ENCODE measurements at regions not wholly inside any gene's neighbourhood (a gene's known extent, or its start where the extent isn't known, plus 50 kb on each side); places are given as distances from the start of the nearest gene placed in this dataset.
"Not testable (repeated sequence)": the region's sequence is repeated elsewhere in the genome, so short reads cannot be mapped to it uniquely, and the experiment has no call there.

DNA sequence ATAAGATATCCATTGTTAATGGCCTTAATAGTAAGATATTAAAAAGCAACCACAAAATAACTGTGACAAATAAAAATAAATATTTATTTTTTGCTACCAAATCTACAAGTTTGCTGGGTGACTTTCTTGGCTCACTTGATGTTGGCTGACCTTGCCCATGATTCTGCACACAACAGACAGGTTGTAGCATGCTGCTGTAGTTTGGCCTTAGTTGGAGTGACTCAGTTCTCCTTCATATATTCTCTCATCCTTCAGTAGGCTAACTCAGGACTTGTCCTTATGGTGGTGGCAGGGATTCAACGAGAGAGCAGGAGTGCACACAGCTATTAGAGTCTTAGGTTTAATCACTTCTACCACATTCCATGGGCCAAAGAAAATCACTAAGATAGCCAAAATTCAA is 437.9 kb downstream of the MRPL39 start:
- Histone ChIP-seq H3K4me3 (no peak overlapping the region), H3K9me3 (no peaks in the 10 kb centered on the region), H3K36me3 (no peaks in the 10 kb centered on the region), H3K27ac (no peak overlapping the region), H3K4me1 (ENCODE audit: control insufficient read depth in 1 of 2, low read depth in 2 of 2) (no peaks in the 10 kb centered on the region), H3K27me3 (replicated peaks; ENCODE audit: insufficient read depth) (no peaks in the 10 kb centered on the region)
- no peak for ATAC-seq (ENCODE audit: insufficient number of reproducible peaks, low FRiP score, low read depth)
- TF ChIP-seq, protein P1, sequence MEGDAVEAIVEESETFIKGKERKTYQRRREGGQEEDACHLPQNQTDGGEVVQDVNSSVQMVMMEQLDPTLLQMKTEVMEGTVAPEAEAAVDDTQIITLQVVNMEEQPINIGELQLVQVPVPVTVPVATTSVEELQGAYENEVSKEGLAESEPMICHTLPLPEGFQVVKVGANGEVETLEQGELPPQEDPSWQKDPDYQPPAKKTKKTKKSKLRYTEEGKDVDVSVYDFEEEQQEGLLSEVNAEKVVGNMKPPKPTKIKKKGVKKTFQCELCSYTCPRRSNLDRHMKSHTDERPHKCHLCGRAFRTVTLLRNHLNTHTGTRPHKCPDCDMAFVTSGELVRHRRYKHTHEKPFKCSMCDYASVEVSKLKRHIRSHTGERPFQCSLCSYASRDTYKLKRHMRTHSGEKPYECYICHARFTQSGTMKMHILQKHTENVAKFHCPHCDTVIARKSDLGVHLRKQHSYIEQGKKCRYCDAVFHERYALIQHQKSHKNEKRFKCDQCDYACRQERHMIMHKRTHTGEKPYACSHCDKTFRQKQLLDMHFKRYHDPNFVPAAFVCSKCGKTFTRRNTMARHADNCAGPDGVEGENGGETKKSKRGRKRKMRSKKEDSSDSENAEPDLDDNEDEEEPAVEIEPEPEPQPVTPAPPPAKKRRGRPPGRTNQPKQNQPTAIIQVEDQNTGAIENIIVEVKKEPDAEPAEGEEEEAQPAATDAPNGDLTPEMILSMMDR (IDR thresholded peaks at IDR 0.05), result no peak
- DNase-seq (ENCODE audit: low spot score), result no peak

DNA sequence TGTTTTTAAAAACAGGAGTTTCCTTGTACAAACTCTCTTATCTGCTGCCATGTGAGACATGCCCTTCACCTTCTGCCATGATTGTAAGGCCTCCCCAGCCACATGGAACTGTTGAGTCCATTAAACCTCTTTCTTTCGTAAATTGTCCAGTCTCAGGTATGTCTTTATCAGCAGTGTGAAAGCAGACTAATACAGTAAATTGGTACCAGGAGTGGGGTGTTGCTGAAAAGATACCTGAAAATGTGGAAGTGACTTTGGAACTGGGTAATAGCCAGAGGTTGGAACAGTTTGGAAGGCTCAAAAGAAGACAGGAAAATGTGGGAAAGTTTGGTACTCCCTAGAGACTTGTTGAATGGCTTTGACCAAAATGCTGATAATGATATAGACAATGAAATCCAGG is 440.4 kb downstream of the MRPL39 start:
- ATAC-seq (ENCODE audit: insufficient number of reproducible peaks, low FRiP score, low read depth), result not testable (repeated sequence)

DNA sequence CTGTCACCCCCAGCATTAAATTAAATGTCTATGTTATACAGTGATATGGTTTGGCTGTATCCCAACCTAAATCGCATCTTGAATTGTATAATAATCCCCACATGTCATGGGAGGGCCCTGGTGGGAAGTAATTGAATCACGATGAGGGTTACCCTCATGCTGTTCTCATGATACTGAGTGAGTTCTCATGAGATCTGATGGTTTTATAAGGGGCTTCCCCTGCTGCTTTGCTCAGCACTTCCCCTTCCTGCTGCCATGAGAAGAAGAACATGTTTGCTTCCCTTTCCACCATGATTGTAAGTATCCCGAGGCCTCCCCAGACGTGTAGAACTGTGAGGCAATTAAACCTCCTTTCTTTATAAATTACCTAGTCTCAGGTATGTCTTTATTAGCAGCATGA is 445.7 kb downstream of the MRPL39 start:
- TF ChIP-seq, protein P1 (IDR thresholded peaks at IDR 0.05), result no peak
- Histone ChIP-seq H3K27ac (no peak overlapping the region), H3K36me3 (no peaks in the 10 kb centered on the region), H3K4me3 (no peak overlapping the region), H3K27me3 (replicated peaks; ENCODE audit: insufficient read depth) (no peaks in the 10 kb centered on the region), H3K4me1 (ENCODE audit: control insufficient read depth in 1 of 2, low read depth in 2 of 2) (no peaks in the 10 kb centered on the region), H3K9me3 (no peaks in the 10 kb centered on the region)
- ATAC-seq (ENCODE audit: insufficient number of reproducible peaks, low FRiP score, low read depth) (no peak), DNase-seq (ENCODE audit: low spot score) (no peak)

More for the DNA sequence above, 440.4 kb downstream of the MRPL39 start:
- H3K27me3 ChIP-seq (replicated peaks; ENCODE audit: insufficient read depth); H3K4me3 ChIP-seq; DNase-seq (ENCODE audit: low spot score); H3K27ac ChIP-seq; H3K36me3 ChIP-seq; H3K9me3 ChIP-seq; H3K4me1 ChIP-seq (ENCODE audit: control insufficient read depth in 1 of 2, low read depth in 2 of 2): not testable (repeated sequence)

DNA sequence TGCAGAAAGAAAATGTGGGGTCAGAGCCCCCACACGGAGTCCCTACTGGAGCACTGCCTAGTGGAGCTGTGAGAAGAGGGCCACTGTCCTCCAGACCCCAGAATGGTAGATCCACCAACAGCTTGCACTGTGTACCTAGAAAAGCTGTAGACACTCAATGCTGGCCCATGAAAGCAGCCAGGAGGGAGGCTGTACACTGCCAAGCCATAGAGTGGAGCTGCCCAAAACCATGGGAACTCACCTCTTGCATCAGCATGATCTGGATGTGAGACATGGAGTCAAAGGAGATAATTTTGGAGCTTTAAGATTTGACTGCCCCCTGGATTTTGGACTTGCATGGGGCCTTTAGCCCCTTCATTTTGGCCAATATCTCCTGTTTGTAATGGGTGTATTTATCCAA is 452.3 kb downstream of the MRPL39 start:
- not testable (repeated sequence) for ATAC-seq (ENCODE audit: insufficient number of reproducible peaks, low FRiP score, low read depth)

DNA sequence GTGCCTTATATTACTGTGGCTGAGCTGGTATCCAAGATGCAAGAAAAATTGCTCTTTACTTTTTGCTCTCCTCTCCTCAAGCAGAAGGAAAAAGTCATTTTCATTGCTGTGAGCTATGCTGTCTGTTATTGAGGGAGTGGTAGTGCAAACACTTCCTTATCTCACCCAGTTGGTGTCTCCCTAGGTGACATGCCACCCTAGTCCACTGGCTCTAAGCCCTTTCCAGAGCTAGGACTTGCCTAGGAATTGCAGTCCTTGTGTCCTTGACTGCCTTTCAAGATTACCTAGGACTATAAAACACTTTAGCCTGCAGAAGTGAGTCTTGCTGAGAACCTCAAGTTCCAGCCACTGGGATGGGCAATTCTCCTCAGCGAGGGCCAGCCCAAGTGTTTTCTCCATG is 458.3 kb downstream of the MRPL39 start:
- Histone ChIP-seq H3K4me1 (ENCODE audit: control insufficient read depth in 1 of 2, low read depth in 2 of 2) (no peaks in the 10 kb centered on the region), H3K27ac (no peak overlapping the region), H3K27me3 (replicated peaks; ENCODE audit: insufficient read depth) (no peaks in the 10 kb centered on the region), H3K9me3 (no peaks in the 10 kb centered on the region), H3K36me3 (no peaks in the 10 kb centered on the region), H3K4me3 (no peak overlapping the region)
- ATAC-seq (ENCODE audit: insufficient number of reproducible peaks, low FRiP score, low read depth), result no peak
- TF ChIP-seq, protein P1 (IDR thresholded peaks at IDR 0.05), result no peak
- no peak for DNase-seq (ENCODE audit: low spot score)

More for the DNA sequence above, 452.3 kb downstream of the MRPL39 start:
- not testable (repeated sequence) for H3K4me1 ChIP-seq (ENCODE audit: control insufficient read depth in 1 of 2, low read depth in 2 of 2); H3K9me3 ChIP-seq; DNase-seq (ENCODE audit: low spot score); H3K36me3 ChIP-seq; H3K27me3 ChIP-seq (replicated peaks; ENCODE audit: insufficient read depth); H3K27ac ChIP-seq; H3K4me3 ChIP-seq

DNA sequence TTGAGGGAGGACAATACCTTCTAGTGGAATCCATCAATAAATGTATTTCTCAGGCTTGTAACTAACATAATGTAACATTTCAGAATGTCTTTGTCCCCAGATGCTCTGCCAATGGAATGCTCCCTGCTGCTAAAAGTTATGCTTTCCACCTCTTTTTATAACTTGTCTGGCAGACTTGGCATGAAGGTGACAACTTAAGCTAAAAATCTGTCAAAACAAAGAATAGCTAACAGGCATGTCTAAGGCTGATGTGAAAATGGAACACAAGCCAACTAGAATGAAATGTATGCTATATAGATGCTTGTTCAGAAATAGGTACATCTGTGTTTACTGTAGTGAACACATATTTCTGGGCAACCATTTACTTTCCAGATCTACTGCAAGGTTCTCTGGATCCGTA is 467.9 kb downstream of the MRPL39 start:
- H3K4me1 ChIP-seq (ENCODE audit: control insufficient read depth in 1 of 2, low read depth in 2 of 2), result no peaks in the 10 kb centered on the region
- no peak overlapping the region for H3K4me3 ChIP-seq
- H3K27ac ChIP-seq, result no peak overlapping the region
- no peaks in the 10 kb centered on the region for H3K9me3 ChIP-seq
- ATAC-seq (ENCODE audit: insufficient number of reproducible peaks, low FRiP score, low read depth), result no peak
- no peaks in the 10 kb centered on the region for H3K27me3 ChIP-seq (replicated peaks; ENCODE audit: insufficient read depth)
- TF ChIP-seq, protein P1 (IDR thresholded peaks at IDR 0.05), result no peak
- no peaks in the 10 kb centered on the region for H3K36me3 ChIP-seq
- DNase-seq (ENCODE audit: low spot score), result no peak
